ENCODE measurements at regions not wholly inside any gene's neighbourhood (a gene's known extent, or its start where the extent isn't known, plus 50 kb on each side); places are given as distances from the start of the nearest gene placed in this dataset.

DNA sequence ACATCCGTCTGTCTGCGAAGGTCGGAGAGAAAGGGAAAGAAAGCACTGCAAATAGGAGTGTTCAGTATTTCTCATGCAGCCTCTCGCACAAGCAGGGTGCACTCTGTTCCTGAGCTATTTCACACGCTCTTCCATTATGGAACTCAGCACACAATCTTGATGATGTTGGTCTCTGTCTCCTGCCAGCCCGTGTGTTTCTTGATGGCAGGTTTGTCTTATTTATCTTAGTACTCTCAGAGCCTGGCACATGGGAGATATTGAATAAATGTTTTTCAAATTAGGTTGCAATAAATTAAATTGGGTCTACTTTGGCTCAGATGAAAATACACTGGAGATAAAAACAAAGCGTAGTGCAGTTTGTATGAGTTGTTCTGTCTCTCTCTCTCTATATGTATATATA, 134.9 kb upstream of the ETS2 start:
- no peak for TF ChIP-seq POLR2AphosphoS5 (IDR thresholded peaks at IDR 0.05; ENCODE audit: low read length)
- TF ChIP-seq, protein P1, sequence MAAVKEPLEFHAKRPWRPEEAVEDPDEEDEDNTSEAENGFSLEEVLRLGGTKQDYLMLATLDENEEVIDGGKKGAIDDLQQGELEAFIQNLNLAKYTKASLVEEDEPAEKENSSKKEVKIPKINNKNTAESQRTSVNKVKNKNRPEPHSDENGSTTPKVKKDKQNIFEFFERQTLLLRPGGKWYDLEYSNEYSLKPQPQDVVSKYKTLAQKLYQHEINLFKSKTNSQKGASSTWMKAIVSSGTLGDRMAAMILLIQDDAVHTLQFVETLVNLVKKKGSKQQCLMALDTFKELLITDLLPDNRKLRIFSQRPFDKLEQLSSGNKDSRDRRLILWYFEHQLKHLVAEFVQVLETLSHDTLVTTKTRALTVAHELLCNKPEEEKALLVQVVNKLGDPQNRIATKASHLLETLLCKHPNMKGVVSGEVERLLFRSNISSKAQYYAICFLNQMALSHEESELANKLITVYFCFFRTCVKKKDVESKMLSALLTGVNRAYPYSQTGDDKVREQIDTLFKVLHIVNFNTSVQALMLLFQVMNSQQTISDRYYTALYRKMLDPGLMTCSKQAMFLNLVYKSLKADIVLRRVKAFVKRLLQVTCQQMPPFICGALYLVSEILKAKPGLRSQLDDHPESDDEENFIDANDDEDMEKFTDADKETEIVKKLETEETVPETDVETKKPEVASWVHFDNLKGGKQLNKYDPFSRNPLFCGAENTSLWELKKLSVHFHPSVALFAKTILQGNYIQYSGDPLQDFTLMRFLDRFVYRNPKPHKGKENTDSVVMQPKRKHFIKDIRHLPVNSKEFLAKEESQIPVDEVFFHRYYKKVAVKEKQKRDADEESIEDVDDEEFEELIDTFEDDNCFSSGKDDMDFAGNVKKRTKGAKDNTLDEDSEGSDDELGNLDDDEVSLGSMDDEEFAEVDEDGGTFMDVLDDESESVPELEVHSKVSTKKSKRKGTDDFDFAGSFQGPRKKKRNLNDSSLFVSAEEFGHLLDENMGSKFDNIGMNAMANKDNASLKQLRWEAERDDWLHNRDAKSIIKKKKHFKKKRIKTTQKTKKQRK (IDR thresholded peaks at IDR 0.05; ENCODE audit: low read depth, low read length), result no peak
- TF ChIP-seq MXI1 (IDR thresholded peaks at IDR 0.05; ENCODE audit: low read depth, low read length), result no peak
- TF ChIP-seq EZH2 (IDR thresholded peaks at IDR 0.05; ENCODE audit: borderline replicate concordance, control insufficient read depth, low read depth, low read length), result no peak
- TF ChIP-seq, protein P2, sequence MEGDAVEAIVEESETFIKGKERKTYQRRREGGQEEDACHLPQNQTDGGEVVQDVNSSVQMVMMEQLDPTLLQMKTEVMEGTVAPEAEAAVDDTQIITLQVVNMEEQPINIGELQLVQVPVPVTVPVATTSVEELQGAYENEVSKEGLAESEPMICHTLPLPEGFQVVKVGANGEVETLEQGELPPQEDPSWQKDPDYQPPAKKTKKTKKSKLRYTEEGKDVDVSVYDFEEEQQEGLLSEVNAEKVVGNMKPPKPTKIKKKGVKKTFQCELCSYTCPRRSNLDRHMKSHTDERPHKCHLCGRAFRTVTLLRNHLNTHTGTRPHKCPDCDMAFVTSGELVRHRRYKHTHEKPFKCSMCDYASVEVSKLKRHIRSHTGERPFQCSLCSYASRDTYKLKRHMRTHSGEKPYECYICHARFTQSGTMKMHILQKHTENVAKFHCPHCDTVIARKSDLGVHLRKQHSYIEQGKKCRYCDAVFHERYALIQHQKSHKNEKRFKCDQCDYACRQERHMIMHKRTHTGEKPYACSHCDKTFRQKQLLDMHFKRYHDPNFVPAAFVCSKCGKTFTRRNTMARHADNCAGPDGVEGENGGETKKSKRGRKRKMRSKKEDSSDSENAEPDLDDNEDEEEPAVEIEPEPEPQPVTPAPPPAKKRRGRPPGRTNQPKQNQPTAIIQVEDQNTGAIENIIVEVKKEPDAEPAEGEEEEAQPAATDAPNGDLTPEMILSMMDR (IDR thresholded peaks at IDR 0.05 in 2 of 3, conservative IDR thresholded peaks at IDR 0.05 in 1 of 3; ENCODE audit: control insufficient read depth in 2 of 3, extremely low read depth in 1 of 3, insufficient read depth in 1 of 3, low read depth in 3 of 3, low read length in 3 of 3), result no peak
- TF ChIP-seq EP300 (IDR thresholded peaks at IDR 0.05; ENCODE audit: borderline replicate concordance in 1 of 2, control insufficient read depth in 1 of 2, low read depth in 2 of 2, low read length in 2 of 2), result no peak
- TF ChIP-seq BHLHE40 (IDR thresholded peaks at IDR 0.05; ENCODE audit: borderline replicate concordance in 1 of 2, low read depth in 2 of 2, low read length in 1 of 2), result no peak
- TF ChIP-seq, protein P3, sequence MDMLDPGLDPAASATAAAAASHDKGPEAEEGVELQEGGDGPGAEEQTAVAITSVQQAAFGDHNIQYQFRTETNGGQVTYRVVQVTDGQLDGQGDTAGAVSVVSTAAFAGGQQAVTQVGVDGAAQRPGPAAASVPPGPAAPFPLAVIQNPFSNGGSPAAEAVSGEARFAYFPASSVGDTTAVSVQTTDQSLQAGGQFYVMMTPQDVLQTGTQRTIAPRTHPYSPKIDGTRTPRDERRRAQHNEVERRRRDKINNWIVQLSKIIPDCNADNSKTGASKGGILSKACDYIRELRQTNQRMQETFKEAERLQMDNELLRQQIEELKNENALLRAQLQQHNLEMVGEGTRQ (IDR thresholded peaks at IDR 0.05; ENCODE audit: borderline replicate concordance, low read depth, low read length), result no peak
- TF ChIP-seq SREBF1 (IDR thresholded peaks at IDR 0.05; ENCODE audit: low read length), result no peak
- no peak for TF ChIP-seq BACH1 (IDR thresholded peaks at IDR 0.05; ENCODE audit: borderline replicate concordance)
- TF ChIP-seq NFYB (IDR thresholded peaks at IDR 0.05; ENCODE audit: insufficient read depth, low read depth, low read length), result no peak
